Frontal cortex (tissue), 3 donors: ENCODE measurements at regions not wholly inside any gene's neighbourhood (a gene's known extent, or its start where the extent isn't known, plus 50 kb on each side); places are given as distances from the start of the nearest gene placed in this dataset.

Experiments
- DNase-seq, 2 donors: peaks; one replicate each; pipeline ENCODE4 v3.0.0; 2012; ENCODE audit warnings: low spot score in 2 of 2
- FAIRE-seq: peaks from 2 replicates; lab custom pipeline; 2012; peaks lifted over from hg19 to GRCh38; lab: Jason Lieb, UNC
- donor health status: control.
- donor health status: control.
- donor health status: control.

DNA sequence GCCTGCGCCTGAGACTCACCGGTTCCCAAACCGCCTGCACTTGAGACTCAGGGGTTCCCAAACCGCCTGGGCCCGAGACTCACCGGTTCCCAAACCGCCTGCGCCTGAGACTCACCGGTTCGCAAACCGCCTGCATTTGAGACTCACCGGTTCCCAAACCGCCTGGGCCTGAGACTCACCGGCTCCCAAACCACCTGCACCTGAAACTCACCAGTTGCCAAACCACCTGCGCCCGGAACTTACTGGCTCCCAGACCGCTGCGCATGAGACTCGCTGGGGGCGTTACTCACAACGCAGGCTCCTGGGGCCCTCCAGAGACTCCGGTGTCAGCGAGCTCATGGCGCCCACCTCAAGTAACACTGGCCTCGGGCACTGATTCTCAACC lies 90.2 kb downstream of the DACT2 start:
- DNase-seq (no peak), FAIRE-seq (no peak)

DNA sequence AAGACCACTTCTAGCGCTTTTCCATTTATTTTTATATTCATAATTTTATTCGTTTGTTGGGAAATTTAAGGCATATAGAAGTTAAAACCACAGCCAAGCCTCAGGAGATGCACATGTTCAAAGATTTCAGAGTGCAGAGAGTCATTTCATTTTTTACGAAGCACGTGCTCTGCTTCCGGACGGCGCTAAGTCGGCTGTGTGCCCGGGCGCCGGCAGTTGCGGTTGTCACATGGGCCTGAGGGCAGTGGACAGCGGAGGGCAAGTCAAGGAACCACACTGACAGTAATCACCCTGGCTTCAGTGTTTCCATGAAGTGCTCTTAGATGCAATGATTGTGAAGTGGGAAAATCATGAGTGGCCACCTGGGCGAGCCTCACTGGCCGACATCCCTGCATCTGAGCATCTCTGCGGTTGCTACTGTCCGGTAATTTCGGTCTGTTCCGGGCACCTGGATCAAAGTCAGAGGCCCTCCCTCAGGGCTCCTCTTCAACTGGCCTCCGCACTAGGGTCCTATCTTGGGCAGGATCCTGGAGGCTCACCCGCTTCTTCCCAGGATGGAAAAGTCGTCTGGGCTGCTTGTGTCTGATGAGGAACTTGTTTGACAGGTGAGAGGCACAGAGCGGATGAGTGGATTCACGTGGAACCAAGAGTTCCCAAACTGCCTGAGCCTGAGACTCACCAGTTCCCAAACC lies 90.8 kb downstream of the DACT2 start:
- FAIRE-seq = no peak

DNA sequence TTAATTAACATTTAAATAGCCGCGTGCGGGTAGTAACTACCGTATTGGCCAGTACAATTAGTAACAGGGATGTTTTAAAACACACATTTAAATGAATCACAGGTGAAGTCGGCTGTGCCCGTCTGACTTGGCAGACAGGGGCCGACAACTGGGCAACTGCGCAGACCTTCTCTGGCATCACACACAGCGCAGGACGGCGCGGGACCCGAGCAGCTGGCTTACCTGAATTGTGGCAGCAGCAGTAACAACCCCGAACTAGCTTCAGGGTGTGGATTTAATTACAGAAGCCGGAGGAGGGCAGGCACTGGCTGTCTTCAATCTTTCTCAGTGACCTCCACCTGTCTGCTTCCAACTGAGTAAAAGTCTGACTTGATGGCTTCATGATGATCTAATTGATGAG lies 91.7 kb downstream of the DACT2 start:
- no peak for FAIRE-seq
- no peak for DNase-seq

More for the DNA sequence above, 90.8 kb downstream of the DACT2 start:
- DNase-seq = no peak

DNA sequence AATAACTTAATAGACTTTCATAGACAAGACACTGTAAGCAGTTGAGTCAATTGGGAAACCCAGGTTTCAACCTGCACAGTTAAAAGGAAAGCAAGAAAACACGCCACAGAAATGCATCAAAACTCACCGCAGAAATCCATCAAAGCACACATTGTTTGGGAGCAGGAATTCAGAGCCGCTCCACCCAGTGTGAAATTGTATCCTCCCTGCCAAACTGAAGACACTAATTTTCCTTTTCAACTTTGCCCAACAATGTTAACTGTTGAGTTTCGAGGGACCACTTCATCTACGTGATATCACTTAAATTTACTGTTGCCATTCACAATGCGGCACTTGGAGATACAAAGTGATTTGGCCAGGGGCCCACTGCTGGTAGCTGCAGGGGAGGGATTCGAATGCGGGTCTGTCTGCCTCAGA lies 92.7 kb downstream of the DACT2 start:
- FAIRE-seq (no peak), DNase-seq (no peak)

DNA sequence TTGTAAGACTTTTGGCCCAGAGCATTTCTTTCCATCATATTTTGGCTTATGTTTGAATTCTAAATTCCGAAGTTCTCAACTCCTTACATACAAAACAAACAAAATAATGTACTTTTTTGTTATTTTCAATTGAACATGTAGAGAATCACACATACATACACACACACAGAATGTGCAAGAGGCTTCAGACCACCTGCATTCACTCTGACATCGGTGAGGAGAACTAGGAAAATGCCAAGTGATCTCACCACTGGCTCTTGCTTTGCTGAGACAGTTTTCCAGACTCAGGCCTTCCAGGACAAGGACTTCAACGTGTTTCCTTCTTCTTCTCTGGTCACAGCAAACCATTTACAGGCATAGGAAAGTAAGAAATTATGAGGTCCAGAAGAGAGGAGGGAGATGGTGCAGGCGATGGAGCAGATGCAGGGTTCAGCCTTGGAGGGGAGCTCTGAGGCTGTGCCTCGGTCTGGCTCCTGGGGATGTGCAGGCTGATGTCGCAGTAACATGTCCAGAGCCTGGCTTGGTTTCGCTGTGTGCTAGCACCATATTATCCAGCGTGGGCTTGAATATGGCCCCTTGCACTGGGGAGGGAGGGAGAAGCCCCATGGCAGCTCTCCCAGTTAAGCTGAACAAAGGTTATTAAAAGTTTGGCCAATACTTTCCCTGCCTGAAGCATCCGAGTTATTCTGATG lies 93.4 kb downstream of the DACT2 start:
- FAIRE-seq = no peak
- DNase-seq = no peak

DNA sequence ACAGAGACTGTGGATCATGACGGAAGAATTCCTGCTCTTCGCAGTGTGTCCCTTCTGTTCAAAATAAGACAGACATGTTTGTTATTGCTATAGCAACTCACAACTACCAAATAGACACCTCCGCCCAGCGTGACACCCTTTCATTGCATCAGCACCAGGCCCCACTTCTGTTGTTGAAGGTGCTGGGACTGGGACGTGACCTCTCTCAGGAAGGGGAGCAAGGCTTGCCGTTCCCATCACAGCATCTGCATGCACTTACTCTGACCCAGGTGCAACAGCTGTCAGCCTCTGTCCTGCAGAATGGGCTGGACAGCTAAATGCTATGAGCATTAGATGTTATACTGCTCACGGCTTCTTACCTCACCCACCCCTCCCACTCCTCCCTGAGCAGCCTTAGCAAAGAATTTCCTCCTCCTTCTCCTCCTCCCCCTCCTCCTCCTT lies 94.1 kb downstream of the DACT2 start:
- FAIRE-seq (no peak), DNase-seq (no peak)

DNA sequence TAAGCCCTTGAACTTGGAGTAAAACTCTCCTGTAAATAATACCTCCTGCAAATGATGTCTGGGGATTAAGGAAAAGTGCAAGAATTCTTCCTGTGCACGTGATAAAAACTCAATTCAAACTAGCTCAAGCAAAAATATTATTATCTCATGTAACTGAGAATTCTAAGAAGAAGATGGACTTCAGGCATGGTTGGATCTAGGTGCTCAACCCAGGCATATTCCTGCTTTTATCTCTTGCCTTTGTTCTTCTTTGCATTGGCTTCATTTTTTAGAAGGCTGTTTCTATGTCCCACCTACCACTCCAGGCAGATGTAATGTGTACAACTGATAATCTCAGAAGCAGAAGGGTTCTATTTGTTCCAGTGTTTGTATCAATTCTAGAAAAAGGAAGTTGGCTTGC lies 95.8 kb downstream of the DACT2 start:
- FAIRE-seq (no peak), DNase-seq (no peak)

DNA sequence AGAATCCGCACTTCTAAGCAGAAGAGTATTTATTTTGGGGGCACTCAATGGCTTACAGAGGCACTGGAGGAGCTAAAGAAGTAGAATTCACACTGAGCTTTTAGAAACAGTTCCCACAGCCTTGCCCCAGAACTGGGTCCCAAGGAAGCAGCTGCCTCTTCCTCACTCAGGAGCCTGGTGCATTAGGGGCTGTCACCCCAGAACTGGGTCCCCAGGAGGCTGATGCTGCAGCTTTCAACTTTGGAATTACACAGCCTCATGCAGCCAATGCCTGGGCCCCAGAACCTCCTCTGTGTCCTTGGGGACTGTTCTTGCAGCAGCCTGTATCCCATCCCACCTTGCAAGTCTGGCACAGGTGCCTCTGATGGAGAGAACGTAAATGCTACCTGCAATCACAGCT lies 96.4 kb downstream of the DACT2 start:
- DNase-seq (no peak), FAIRE-seq (no peak)

DNA sequence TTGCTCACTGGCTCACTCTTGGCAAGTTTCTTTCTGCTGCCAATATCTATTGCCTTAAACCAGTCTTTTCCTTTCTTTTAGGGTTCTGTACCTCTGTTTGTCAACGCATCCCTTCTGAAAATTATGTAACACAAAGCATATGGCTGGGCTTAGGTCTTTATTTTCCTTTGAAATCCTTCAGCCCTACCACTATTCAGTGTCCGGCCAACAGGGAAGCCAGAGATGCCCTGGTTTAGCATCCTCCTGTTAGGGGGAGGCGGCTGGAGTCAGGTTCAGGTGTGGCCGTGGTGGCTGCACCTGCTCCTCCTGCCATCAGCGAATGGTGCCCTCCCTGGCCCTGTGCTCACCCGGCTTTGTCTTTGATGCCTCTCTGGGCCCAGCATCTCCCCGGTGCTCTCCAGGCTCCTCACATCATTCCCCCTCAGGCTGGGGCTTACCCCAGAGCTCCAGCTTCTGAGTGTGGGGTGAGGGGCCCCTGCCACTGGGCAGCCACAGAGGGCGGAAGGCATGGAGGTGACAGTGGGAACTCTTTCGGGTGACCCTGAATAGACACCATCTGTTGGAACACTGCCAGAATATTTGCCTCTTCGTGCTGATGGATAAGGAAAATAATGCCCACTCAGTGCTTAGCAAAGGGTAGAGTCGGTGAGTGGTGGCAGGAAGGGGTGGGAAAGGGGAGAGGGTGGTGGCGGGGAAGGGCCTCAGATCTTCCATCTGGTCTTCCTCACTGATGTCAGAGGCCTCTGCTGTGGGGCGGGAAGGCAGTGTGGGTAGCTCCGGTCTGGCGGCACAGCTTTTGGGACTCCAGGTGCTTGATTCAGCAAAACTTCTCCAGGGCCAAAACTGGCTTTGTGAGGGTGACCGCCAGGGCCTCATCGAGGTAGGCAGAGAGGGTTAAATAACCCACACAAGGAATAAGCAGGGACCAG lies 97.2 kb downstream of the DACT2 start:
- no peak for DNase-seq
- FAIRE-seq = no peak

DNA sequence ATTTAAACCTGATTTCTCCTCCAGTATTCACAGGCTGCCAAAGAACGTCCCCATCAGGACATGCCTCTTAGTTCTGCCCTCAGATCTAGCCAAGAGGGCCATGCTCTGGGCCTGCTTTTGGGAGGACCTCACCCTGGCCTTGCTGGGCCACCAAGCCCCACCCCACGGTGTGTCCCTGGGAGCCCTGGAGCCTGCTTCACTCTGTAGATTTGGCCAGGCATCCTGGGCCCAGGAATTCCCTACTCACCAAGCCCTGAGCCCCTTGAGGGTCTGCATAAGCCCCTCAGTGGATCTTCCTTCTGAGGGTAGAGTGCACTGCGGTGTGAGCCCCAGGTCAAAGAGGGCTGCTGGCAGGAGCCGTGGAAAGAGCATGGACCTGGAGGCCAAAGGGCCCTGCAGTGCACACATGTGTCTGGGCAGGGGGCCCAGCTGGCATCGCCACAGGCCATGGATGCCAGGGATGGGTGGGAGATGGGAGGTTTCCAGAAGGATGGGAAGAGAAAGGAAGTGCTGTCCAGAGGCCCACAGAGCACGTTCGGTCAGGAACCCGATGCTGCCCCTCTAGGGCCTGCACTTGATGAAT lies 98.0 kb downstream of the DACT2 start:
- FAIRE-seq = no peak

DNA sequence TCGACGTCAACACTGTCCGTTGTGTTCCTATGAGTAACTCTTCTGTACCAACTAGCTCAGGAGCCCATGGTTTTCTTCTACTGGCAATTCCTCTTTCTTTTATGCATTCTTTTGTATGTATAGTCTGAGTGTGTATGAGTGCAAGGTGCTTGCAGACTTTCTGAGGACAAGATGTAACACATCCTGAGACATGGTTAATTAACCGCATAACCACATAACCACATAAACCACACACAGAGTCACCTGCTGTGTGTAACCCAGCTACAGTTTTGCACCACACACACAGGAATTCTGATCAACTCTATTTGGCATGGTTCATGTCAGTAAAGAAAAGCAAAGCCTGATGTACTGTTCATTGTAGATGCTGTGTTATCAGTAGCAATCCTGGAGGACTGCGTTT lies 98.6 kb downstream of the DACT2 start:
- no peak for FAIRE-seq
- DNase-seq = no peak

More for the DNA sequence above, 98.0 kb downstream of the DACT2 start:
- no peak for DNase-seq

DNA sequence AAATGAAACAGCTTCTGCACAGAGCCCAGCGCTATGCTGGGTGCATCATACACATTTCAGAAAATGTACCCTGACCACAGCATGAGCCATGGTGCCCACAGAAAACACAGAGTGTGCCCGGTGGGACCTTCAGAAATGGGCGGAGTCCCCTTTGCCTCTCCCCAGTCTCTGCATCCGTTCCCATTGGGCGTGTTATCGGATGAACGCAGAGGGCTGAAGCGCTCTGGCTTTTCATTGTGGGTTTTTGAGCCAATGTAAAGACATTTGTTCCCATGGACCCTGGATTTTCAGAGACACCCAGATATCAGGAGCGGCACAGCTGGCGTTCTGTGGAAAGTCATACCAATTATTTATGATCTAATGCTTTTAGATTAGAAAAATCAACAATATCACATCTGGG lies 99.8 kb downstream of the DACT2 start:
- FAIRE-seq (no peak), DNase-seq (no peak)

DNA sequence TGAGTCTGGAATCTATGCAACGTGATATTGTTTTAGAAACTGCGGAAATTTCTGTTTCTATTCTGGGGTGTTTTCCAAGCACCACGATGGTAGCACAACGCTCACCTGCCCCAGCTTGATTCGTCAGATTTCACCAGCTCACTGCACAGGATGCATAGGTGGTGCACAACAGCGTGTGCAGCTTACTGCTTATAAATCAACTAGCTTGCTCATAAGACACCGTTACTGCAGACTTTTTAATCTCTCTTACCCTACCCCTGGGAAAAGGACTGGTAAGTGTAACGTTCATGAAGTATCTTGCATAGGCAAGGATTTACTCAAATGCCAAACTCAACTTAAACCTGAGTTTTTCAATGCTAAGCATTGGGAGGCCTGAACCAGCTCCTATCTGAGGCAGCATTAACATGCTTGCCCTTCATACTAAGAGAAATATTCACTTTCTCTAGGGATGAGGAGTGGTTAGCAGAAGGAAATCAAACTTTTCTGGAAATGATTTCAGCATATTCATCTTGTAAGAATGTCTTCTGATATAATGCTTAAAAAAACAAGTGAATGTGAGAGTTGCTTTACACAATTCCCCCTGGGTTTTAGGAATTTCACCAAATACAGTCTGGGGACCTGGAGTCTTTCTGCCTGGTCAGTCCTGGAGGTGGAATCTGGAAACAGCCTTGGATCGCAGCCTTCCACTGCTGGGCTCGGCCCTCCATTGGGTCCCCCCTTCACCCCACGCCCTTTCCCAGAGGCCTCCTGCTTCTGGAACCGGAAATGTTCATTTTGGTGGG lies 100.6 kb downstream of the DACT2 start:
- DNase-seq = no peak
- FAIRE-seq = no peak

DNA sequence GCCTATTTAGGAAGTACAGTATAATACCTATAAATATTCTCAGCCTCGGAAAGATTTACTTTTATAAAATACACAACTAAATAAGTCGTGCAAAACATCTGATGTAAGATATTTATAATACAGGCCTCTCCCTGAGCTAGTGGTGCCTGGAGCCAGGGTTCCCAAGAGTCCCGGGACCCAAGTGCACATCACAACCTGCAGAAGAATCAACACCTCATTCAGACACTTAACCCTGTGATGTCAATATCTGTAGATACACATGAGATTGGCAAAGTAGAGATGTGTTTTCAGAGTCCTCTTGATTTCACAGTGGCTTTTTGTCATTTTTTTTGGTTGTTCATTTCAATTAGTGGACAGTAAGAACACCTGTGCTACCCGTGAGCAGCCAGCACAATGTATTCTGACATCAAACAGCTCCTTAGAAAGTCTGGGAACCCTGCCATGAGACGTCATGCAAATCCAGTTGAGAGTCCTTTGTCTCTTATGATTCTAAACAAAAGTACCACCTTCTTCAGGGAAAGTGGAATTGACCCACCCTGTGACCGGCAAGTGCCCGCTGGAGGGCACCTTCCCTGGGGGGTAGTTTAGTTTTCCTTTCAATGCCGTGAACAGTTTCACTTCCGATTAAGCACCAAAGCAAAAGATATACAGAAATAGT lies 101.6 kb downstream of the DACT2 start:
- no peak for DNase-seq
- FAIRE-seq = no peak

DNA sequence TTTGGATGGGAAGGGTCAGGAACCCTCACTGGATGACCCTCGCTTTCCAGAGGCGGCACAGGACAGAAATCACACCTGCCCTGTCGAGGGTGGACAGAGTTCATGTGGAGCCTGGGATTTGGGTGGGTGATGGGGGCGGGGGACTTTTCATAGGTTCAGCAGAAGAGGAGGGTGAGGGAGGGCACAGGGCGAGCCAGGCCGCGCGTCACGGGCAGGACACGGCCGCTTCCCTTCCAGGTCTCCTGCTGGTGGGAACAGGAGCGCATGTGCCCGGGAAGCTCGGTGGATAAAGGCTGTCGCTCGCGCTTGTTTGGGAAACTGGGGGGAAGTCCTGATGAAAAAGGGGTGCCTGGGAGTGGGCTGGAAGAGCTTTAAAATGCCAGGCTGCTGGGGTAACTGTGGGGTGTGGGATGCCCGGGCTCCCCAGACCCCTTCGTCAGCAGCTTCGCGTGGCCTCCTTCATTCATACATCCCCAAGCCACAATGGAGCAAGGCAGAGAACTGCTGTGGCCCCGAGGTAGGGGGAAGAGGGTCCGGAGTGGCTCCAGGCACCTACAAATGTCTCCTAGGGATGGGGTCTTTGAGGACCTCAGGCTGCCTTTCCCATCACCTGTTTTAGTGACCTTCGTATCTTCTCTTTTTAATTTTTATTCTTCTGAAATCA lies 102.2 kb downstream of the DACT2 start:
- FAIRE-seq (no peak), DNase-seq (no peak)

DNA sequence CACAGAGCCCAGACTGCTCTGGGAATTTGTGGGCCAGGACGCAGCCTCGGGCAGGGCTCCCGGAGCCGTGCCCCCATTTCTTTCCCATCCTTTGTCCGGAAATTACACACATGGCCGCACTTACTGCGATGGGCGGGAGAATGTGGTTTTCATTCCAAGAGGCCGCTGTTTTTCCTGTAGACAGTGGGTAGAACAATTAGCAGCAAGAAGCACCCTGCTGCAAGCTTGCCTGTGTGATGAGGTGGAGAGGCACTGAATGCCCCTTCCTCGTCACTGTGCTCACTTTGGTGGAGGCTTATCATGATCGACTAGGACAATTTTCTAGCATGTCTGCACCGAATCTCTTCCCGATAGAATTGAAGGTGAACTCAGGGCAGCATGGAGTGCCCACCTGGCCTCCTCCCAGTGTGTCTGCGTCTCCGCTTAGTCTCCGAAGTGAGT lies 102.8 kb downstream of the DACT2 start:
- FAIRE-seq = no peak
- peak in 1 of 2 donors; percentile 42 for DNase-seq

DNA sequence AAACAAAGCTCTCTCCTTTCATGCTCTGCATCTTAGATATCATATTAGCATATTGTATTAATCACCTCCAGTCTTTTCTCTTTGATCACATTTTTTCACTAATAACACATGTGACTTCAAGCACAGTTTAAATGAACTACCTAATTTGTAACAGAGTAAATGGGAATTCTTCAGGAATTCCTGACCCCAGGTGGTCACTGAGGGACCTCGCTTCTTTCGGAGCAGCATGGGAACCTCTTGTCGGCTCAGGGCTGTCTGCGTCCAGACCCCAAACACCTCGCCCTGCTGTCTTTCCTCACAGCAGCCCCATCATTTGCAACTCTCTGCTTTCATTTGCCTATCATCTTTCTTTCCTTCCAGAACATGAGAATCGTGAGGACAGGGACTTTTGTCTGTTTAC lies 103.5 kb downstream of the DACT2 start:
- DNase-seq (no peak), FAIRE-seq (no peak)

DNA sequence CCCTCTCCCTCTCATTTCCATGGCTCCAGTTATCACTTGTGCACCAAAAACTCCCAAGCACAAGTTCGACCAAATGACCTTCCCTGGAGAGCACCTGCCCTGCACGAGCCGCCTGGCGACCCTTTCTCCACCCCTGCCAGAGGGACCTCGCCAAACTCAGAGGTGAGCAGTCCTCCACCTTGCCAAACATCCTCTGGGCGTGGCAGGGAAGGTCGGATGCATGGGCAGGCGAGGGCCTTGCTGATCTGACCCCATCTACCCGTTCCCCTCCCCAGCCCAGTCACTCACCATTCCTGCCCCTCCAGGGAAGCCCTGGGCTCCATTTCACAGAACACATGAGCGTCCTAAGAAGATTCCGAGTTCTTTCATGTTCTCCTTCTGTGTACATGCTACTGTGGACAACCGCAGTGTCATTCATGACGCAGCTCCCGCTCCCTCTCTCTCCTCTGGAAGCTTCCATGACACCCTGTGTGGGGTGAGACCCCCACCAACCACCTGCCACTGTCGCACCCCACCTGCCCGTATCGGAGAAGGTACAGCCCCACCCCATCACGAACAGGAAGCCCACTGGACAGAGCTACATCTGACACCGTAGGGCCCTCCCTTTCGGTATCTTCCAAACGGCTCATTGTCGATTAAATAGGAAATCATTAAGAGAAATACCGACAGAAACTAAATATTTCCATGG lies 104.3 kb downstream of the DACT2 start:
- FAIRE-seq = no peak
- no peak for DNase-seq
